ENCODE measurements at regions not wholly inside any gene's neighbourhood (a gene's known extent, or its start where the extent isn't known, plus 50 kb on each side); places are given as distances from the start of the nearest gene placed in this dataset.

DNA sequence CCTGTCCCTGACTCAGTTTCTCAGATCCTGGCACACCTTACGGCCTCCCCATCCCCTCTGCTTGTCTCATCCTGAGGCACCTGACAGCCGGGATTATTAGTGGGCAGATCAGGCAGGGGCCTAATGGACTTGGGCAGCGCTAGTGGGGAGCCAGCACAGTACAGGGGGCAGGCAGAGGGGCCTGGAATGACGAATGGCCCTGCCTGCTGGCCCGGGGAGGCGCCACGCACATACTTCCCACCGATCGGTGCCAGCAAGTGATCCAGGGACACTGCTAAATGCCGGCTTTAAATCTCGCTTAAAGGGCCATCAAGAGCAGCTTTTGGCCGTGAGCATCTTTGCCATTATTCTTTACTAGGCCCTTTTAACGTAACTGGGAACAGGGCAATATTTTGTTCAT, 188.4 kb downstream of the DHX35 start:
- Histone ChIP-seq H3K27me3 (ENCODE audit: control insufficient read depth, insufficient read depth, low read length) (no peaks in the 10 kb centered on the region), H3K27ac (ENCODE audit: low read depth, low read length) (no peak overlapping the region), H3K9ac (ENCODE audit: low read length) (no peak overlapping the region), H3K36me3 (ENCODE audit: control insufficient read depth, insufficient read depth, low read length) (no peaks in the 10 kb centered on the region), H3K4me3 (ENCODE audit: low read length) (no peak overlapping the region), H3K4me1 (ENCODE audit: control insufficient read depth, insufficient read depth, low read length) (no peaks in the 10 kb centered on the region)

DNA sequence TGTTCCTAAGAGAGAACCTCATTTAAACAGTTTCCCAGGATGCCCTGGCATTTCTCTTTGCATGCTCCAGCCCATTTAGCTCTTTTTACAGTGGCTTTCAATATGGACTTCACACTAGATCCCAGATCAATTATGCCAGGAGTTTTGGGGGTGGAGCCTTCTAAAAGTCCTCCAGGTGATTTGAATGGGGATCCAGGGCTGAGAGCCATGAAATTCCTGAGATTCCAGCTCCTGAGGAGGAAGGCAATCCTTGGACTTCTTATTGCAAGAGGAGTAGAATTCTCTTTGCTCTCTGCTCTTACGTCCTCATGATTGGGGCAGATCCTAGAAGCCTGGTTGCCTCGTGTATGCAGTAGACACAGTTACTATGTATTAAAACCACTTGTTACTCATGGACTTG, 184.2 kb downstream of the DHX35 start:
- H3K36me3 ChIP-seq (ENCODE audit: control insufficient read depth, insufficient read depth, low read length) = no peaks in the 10 kb centered on the region
- no peaks in the 10 kb centered on the region for H3K27me3 ChIP-seq (ENCODE audit: control insufficient read depth, insufficient read depth, low read length)

GRCh38 chr20:39145921-39146320, 183.8 kb downstream of the DHX35 start:
- no peak overlapping the region for H3K4me3 ChIP-seq (ENCODE audit: low read length)
- no peak overlapping the region for H3K27ac ChIP-seq (ENCODE audit: low read depth, low read length)
- no peaks in the 10 kb centered on the region for H3K36me3 ChIP-seq (ENCODE audit: control insufficient read depth, insufficient read depth, low read length)
- H3K9ac ChIP-seq (ENCODE audit: low read length) = no peak overlapping the region
- no peaks in the 10 kb centered on the region for H3K27me3 ChIP-seq (ENCODE audit: control insufficient read depth, insufficient read depth, low read length)
- no peaks in the 10 kb centered on the region for H3K4me1 ChIP-seq (ENCODE audit: control insufficient read depth, insufficient read depth, low read length)

More for the DNA sequence above, 184.2 kb downstream of the DHX35 start:
- Histone ChIP-seq H3K4me1 (ENCODE audit: control insufficient read depth, insufficient read depth, low read length) (no peaks in the 10 kb centered on the region), H3K9ac (ENCODE audit: low read length) (no peak overlapping the region), H3K4me3 (ENCODE audit: low read length) (no peak overlapping the region), H3K27ac (ENCODE audit: low read depth, low read length) (no peak overlapping the region)

DNA sequence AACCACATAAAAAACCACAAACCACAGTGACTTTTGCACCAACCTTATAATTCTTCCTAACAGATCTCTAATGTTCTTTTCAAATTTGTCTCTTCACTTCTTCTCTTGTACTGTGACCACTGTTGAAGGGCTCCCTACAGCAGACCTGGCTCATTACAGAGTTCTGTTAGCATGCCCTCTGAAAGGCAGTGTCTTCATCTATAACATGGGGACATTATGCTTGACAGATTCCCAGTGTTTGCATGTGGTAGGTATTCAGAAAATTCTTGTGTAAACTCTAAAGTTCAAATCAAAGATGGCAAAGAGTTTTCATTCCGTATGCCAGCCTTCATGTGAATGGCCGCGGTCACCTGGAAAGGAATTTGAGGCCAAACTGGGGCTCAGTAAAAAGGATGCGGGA, 182.6 kb downstream of the DHX35 start:
- Histone ChIP-seq H3K27ac (ENCODE audit: low read depth, low read length) (no peak overlapping the region), H3K36me3 (ENCODE audit: control insufficient read depth, insufficient read depth, low read length) (no peaks in the 10 kb centered on the region), H3K4me1 (ENCODE audit: control insufficient read depth, insufficient read depth, low read length) (no peaks in the 10 kb centered on the region), H3K9ac (ENCODE audit: low read length) (no peak overlapping the region), H3K4me3 (ENCODE audit: low read length) (no peak overlapping the region), H3K27me3 (ENCODE audit: control insufficient read depth, insufficient read depth, low read length) (no peaks in the 10 kb centered on the region)

DNA sequence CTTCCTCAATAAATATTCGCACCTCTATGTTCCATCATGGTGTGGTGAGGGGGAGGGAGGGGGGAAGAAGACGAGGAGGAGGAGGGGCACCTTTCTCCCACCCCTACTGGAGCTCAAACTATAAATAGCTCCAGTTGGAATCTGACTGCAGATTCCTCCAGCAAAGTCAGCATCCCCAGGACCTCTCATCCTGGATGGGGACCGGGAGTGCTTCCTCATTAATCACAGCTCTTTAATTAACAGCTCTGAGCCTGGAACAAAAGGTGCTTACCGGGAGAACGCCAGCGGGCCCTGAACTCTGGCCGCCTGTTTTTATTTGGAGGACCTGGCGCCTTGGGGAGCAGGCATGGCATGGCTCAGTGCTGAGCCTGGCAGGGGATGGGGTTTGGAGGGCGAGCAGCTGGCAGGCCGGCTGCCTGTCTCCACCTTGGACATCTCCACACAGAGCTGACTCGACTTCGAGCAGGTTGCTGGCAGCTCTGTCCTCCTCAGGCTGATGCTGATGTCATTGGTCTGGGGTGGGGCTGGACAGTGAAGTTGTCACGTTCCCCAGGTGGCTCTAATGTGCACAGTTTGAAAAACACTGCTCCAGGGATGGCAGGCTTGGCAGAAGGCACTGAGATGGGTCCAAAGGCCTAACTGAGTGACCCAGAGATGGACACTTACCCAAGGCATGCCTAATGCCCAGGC, 180.4 kb downstream of the DHX35 start:
- Histone ChIP-seq H3K9ac (ENCODE audit: low read length) (no peak overlapping the region), H3K27ac (ENCODE audit: low read depth, low read length) (no peak overlapping the region), H3K4me1 (ENCODE audit: control insufficient read depth, insufficient read depth, low read length) (no peaks in the 10 kb centered on the region), H3K36me3 (ENCODE audit: control insufficient read depth, insufficient read depth, low read length) (no peaks in the 10 kb centered on the region), H3K4me3 (ENCODE audit: low read length) (no peak overlapping the region), H3K27me3 (ENCODE audit: control insufficient read depth, insufficient read depth, low read length) (peaks cover 1% of the 10 kb centered on the region)

DNA sequence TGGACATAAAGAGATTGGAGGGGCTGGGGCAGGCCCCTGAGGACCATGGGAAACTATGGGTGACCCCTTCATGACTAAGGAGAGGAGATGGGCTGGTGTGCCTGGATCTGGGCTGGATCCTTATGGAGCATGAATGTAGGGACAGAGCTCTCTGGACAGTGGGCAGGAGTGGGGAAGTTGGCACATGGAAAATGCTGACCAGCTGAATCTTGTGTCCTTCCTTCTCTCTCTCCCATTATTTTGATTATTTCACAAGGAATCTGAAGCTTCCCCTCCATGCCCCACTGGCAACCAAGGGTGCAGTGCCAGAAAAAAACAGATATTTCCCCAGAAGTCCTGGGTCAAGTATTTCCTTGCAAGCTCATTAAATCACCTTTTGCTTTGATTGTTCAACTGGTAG, 175.2 kb downstream of the DHX35 start:
- no peaks in the 10 kb centered on the region for H3K4me1 ChIP-seq (ENCODE audit: control insufficient read depth, insufficient read depth, low read length)
- H3K36me3 ChIP-seq (ENCODE audit: control insufficient read depth, insufficient read depth, low read length) = no peaks in the 10 kb centered on the region
- no peak overlapping the region for H3K9ac ChIP-seq (ENCODE audit: low read length)
- no peak overlapping the region for H3K4me3 ChIP-seq (ENCODE audit: low read length)
- H3K27me3 ChIP-seq (ENCODE audit: control insufficient read depth, insufficient read depth, low read length) = peaks cover 1% of the 10 kb centered on the region
- no peak overlapping the region for H3K27ac ChIP-seq (ENCODE audit: low read depth, low read length)

DNA sequence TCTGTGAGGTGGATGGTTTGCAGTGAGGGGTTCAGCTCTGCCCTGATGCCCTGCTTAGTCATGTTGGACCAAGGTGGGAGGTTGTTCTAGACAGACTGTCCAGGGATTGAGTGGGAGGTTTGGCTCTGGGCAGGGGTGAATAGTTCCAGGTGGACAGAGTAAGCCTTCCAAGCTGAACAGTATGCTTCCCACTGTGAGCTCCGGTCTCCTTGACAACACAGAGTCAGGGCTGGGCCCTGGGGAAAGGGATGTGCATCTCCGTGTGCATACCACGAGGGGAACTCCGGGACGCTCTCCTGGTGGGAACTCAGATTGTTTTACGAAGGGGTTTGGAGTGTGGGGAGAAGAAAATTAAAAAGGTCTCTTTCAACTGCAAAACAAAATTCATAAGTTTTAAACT, 174.7 kb downstream of the DHX35 start:
- peaks cover 1% of the 10 kb centered on the region for H3K27me3 ChIP-seq (ENCODE audit: control insufficient read depth, insufficient read depth, low read length)

GRCh38 chr20:39135885-39136544, 173.9 kb downstream of the DHX35 start:
- Histone ChIP-seq H3K36me3 (ENCODE audit: control insufficient read depth, insufficient read depth, low read length) (no peaks in the 10 kb centered on the region), H3K4me1 (ENCODE audit: control insufficient read depth, insufficient read depth, low read length) (no peaks in the 10 kb centered on the region), H3K4me3 (ENCODE audit: low read length) (no peak overlapping the region), H3K27me3 (ENCODE audit: control insufficient read depth, insufficient read depth, low read length) (peaks cover 1% of the 10 kb centered on the region), H3K27ac (ENCODE audit: low read depth, low read length) (no peak overlapping the region), H3K9ac (ENCODE audit: low read length) (no peak overlapping the region)

More for the DNA sequence above, 174.7 kb downstream of the DHX35 start:
- H3K4me3 ChIP-seq (ENCODE audit: low read length) = no peak overlapping the region
- no peaks in the 10 kb centered on the region for H3K36me3 ChIP-seq (ENCODE audit: control insufficient read depth, insufficient read depth, low read length)
- H3K4me1 ChIP-seq (ENCODE audit: control insufficient read depth, insufficient read depth, low read length) = no peaks in the 10 kb centered on the region
- no peak overlapping the region for H3K27ac ChIP-seq (ENCODE audit: low read depth, low read length)
- H3K9ac ChIP-seq (ENCODE audit: low read length) = no peak overlapping the region

DNA sequence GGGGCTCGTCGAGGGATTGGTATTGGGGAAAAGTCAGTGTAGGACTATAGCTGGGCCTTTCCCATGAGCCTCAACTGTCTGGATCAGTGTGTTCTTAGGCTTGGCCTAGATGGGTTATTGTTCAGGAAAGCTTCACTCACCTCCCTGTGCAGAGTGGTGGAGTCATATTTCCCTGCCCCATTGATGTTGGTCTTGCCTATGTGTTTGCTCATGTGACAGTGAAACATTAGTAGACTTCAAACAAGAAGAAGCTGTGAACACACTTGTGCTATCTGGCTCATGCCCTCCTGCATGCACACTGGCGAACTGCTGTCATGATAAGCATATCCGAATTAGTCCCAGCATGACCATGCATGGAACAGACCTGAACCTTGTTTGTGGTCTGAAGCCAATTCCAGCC, 171.1 kb downstream of the DHX35 start:
- no peak overlapping the region for H3K4me3 ChIP-seq (ENCODE audit: low read length)
- no peak overlapping the region for H3K27ac ChIP-seq (ENCODE audit: low read depth, low read length)
- H3K36me3 ChIP-seq (ENCODE audit: control insufficient read depth, insufficient read depth, low read length) = no peaks in the 10 kb centered on the region
- no peaks in the 10 kb centered on the region for H3K27me3 ChIP-seq (ENCODE audit: control insufficient read depth, insufficient read depth, low read length)
- no peaks in the 10 kb centered on the region for H3K4me1 ChIP-seq (ENCODE audit: control insufficient read depth, insufficient read depth, low read length)
- no peak overlapping the region for H3K9ac ChIP-seq (ENCODE audit: low read length)

DNA sequence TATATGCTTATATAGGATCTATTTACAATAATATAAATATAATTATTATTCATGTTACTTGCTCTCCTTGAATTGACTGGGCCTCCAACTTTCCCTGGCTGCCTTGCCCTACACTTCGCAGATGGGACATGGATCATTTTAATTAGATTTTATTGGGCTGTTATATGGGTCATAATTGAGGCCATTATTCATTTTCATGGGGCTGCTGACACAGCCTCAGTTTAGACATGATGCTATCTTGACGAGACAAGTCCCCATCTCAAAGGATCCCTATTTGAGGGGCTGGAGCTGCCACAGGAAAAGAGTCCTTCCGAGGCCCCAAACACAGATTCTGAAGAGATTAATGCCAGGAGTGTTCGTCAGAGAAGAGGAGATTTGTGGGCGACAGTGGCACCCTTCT, 170.4 kb downstream of the DHX35 start:
- no peak overlapping the region for H3K27ac ChIP-seq (ENCODE audit: low read depth, low read length)
- no peak overlapping the region for H3K4me3 ChIP-seq (ENCODE audit: low read length)
- H3K27me3 ChIP-seq (ENCODE audit: control insufficient read depth, insufficient read depth, low read length) = no peaks in the 10 kb centered on the region
- no peaks in the 10 kb centered on the region for H3K36me3 ChIP-seq (ENCODE audit: control insufficient read depth, insufficient read depth, low read length)
- no peaks in the 10 kb centered on the region for H3K4me1 ChIP-seq (ENCODE audit: control insufficient read depth, insufficient read depth, low read length)
- no peak overlapping the region for H3K9ac ChIP-seq (ENCODE audit: low read length)

DNA sequence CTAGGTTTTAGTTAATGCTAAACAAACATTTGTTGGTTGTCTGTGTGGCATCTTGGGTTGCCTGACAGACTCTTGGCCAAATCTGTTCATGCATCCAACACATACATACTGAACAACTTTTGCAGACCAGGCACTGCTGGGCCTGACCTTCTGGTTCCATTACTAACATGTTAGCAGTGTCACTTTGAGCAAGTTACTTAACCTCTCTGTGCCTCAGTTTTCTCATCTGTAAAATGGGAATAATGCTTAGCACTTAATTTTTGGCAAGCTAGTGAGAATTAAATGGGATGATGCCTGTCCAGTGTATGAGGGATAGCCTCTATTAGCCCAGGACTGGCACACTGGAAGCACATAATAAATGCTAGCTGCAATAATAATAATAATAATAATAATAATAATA, 169.9 kb downstream of the DHX35 start:
- H3K36me3 ChIP-seq (ENCODE audit: control insufficient read depth, insufficient read depth, low read length) = no peaks in the 10 kb centered on the region
- H3K27me3 ChIP-seq (ENCODE audit: control insufficient read depth, insufficient read depth, low read length) = no peaks in the 10 kb centered on the region
- no peak overlapping the region for H3K9ac ChIP-seq (ENCODE audit: low read length)
- no peaks in the 10 kb centered on the region for H3K4me1 ChIP-seq (ENCODE audit: control insufficient read depth, insufficient read depth, low read length)
- H3K4me3 ChIP-seq (ENCODE audit: low read length) = no peak overlapping the region
- H3K27ac ChIP-seq (ENCODE audit: low read depth, low read length) = no peak overlapping the region

- no peak overlapping the region for H3K9ac ChIP-seq (ENCODE audit: low read length)
- H3K4me3 ChIP-seq (ENCODE audit: low read length) = no peak overlapping the region
- no peak overlapping the region for H3K27ac ChIP-seq (ENCODE audit: low read depth, low read length)
- H3K27me3 ChIP-seq (ENCODE audit: control insufficient read depth, insufficient read depth, low read length) = no peaks in the 10 kb centered on the region
- no peaks in the 10 kb centered on the region for H3K4me1 ChIP-seq (ENCODE audit: control insufficient read depth, insufficient read depth, low read length)
- H3K36me3 ChIP-seq (ENCODE audit: control insufficient read depth, insufficient read depth, low read length) = no peaks in the 10 kb centered on the region
Observed at GRCh38 chr20:39130627-39131026, 168.5 kb downstream of the DHX35 start.

GRCh38 chr20:39129523-39129922, 167.4 kb downstream of the DHX35 start:
- no peak overlapping the region for H3K4me3 ChIP-seq (ENCODE audit: low read length)
- H3K27me3 ChIP-seq (ENCODE audit: control insufficient read depth, insufficient read depth, low read length) = no peaks in the 10 kb centered on the region
- no peak overlapping the region for H3K9ac ChIP-seq (ENCODE audit: low read length)
- no peaks in the 10 kb centered on the region for H3K36me3 ChIP-seq (ENCODE audit: control insufficient read depth, insufficient read depth, low read length)
- H3K4me1 ChIP-seq (ENCODE audit: control insufficient read depth, insufficient read depth, low read length) = no peaks in the 10 kb centered on the region
- H3K27ac ChIP-seq (ENCODE audit: low read depth, low read length) = no peak overlapping the region

Measured in rectal smooth muscle tissue (tissue), 1 donor.